DMS114 treated with DMSO at 0.1 percent for 48 hours (cell line): ENCODE measurements at regions not wholly inside any gene's neighbourhood (a gene's known extent, or its start where the extent isn't known, plus 50 kb on each side); places are given as distances from the start of the nearest gene placed in this dataset.

Experiments
- DNase-seq: peaks from one replicate; lab custom pipeline; 2025; ENCODE audit not compliant: unreplicated experiment; lab: John Stamatoyannopoulos, UW

DNA sequence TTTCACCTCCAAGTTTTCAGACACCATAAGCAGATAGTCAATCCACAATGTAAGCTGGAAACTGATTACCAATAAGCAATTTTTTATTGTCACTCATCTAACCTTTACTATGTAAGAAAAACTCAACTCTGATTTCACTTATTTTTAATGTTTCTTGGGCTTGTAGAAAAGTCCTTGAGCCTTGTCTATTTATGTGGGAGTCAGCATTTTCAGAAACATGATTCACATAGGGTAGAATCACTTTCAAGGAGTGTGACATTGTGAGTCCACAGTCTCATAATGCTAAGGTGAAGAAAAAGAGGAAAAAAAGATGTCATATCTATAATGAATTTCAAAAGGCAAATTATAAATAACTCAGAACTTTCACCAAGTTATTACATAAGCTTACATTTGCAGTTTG lies 2167.9 kb upstream of the C9orf72 start:
- no peak for DNase-seq

DNA sequence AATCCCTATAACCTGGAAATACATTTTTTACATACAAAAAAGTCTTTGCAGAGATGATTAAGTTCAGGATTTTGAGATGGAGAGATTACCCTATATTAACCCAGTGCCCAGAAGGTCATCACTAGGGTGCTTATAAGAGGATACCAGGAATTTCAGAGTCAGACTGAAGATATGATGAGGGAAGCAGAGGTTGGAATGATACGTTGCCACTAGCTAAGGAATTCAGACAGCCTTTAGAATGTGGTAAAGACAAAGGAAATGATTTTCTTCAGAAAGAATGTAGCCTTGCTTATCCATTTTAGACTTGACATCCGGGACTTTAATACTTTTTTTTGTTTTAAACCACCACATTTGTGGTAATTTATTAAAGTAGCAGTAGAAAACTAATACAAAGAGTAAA lies 2176.8 kb upstream of the C9orf72 start:
- DNase-seq = no peak

- no peak for DNase-seq
Observed at GRCh38 chr9:29751226-29751625, 2177.9 kb upstream of the C9orf72 start.

DNA sequence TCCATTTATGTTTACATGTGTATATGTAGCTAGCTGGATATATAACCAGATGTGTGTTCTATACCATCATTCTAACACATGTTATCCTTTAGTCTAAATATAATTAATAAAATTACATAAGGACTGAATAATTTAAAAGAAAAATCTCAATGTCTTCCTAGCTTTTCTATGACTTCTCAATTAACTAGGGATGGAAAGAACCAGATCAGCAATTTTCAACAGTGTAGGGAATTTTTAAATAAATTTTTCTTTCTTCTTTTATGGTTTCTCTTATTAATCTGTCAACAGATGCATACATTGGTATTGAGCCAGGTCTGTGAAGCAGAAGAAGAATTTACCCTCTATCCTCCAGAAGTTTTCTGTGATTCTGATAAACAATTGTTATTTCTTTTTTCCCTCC lies 2180.4 kb upstream of the C9orf72 start:
- no peak for DNase-seq

- DNase-seq = no peak
Observed at GRCh38 chr9:29769019-29769418, 2195.7 kb upstream of the C9orf72 start.

DNA sequence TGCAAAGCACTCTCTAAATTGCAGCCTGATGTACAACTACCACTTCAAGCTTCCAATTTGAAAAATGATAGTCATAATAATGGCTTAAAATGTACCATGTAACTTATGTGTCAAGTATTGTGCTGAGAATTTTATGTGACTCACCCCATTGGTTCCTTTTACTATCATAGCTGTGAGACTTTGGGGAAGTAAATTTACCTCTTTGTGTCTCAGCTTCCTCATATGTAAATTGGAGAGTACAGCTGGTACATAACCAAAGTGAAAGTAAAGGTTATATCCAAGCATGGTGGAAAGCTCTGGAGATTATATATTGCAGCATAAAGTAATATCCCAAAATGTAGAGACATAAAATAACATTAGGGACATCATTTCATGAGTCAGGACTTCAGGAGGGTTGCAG lies 2200.4 kb upstream of the C9orf72 start:
- DNase-seq = no peak

GRCh38 chr9:29775491-29775890 lies 2202.2 kb upstream of the C9orf72 start:
- no peak for DNase-seq

GRCh38 chr9:29778281-29778849 lies 2205.1 kb upstream of the C9orf72 start:
- DNase-seq = no peak

DNA sequence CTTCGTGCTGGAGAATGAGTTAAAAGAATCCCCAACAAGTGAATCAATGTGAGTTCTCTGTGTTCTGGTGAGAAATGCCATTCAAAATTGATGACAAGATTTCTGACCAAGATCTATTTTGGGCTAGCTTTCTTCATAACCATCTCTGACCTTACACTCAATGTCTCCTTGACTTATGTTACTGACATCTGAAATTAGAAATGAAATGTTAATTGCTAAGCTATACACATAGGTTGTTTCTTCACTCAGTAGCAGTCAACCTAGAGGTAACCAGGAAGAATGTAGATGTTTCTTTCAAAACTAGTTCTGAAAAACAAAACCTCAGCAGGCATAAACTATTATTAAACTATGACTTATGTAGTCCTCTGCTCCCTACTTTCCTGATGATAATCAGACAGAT lies 2220.7 kb upstream of the C9orf72 start:
- DNase-seq = no peak

DNA sequence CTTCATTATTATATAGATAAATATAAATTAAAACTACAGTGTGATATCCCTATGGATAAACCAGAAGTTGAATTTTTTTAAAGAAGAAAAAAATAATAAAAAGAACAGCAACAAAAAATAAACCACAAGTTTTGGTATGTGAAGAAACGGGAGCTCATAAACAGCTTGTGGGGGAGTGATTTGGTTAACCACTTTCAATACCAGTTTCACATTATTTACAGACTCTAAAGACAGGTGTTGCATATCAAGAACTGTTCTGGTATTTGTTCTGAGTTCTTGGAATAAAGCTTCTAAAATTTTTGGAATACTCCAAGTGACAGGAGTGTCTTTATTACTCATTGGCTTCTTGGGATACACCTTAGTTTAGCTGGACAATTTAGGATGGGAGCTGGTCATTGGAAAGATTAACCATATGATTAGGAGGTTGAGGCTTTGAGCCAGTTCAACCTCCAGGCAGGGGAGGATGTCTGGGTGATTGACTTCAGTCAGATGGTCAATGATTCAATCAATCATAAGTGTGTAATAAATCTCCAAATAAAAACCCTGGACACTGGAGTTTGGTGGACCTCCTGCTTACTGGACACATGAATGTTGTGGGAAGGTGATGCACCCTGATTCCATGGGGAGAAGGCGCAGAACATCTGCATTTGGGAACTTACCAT lies 2223.1 kb upstream of the C9orf72 start:
- DNase-seq = no peak

- DNase-seq = no peak
Observed at GRCh38 chr9:29798599-29798998, 2225.3 kb upstream of the C9orf72 start.

- no peak for DNase-seq
Observed at GRCh38 chr9:29799227-29799626, 2225.9 kb upstream of the C9orf72 start.

DNA sequence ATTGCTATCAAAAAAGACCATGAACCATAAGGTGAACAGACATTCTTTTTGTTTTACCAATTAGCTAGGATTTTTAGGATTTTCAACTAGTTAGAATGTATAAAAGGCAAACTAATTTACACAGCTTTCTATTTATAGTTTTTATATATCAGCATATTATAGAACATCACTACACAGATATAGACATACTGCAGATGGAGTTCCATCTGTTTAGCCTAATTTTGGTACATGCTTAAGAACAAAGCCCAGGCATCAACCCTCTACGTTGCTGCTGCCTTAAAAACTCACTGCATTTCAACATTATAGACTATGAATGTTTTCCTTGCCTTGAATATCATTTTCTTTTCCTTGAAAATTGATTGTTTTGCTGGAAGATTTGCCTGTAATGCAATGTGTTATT lies 2227.5 kb upstream of the C9orf72 start:
- DNase-seq = no peak

DNA sequence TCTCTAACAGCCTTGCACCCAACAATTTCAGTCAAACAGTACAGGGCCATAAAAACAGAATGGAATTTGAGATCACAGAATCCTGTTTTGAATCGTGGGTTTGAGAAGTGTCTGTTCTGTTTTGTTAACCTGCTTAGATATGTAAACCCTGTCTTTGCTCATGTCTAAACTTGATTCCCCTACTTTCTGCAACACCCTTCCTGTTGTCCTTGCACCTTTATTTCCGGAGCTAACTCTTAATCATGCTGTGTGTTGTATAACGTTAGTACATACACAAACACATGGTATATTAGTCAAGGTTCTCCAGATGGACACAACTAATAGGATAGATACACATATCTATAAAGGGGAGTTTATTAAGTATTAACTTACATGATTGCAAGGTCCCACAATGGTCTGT lies 2229.2 kb upstream of the C9orf72 start:
- DNase-seq = no peak

DNA sequence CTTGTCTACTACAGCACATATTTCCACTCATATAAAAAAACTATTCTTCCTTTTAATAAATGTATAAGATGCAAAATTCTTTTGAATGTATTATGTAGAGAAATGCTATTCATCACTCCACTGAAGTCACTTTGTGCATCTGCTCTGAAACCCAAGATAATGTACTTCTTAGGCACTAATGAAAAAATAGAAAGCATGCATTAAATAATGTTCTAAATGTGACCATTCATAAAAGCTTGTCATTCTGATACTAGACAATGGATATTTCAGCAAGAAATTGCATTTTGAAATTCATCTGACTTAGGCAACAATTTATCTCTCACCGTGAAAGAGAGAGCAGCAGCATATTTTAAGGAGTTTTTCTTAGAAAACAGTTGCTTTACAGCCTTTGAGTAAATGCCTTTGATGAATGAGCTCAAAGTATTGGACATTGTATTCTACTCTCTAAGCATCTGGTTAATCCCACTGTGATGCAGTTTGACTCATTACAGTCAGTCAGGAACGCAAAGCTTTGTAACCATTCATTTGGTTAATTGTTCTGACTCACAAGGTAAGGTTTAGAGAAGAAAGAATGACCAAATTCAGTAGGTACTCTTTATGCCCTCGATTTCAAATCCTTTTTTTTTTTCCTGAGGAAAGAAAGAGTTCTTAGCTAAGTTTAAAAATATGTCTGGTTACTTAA lies 2233.8 kb upstream of the C9orf72 start:
- no peak for DNase-seq

GRCh38 chr9:29816954-29817703 lies 2243.8 kb upstream of the C9orf72 start:
- DNase-seq = no peak

- no peak for DNase-seq
Observed at GRCh38 chr9:29822458-29822857, 2249.2 kb upstream of the C9orf72 start.

DNA sequence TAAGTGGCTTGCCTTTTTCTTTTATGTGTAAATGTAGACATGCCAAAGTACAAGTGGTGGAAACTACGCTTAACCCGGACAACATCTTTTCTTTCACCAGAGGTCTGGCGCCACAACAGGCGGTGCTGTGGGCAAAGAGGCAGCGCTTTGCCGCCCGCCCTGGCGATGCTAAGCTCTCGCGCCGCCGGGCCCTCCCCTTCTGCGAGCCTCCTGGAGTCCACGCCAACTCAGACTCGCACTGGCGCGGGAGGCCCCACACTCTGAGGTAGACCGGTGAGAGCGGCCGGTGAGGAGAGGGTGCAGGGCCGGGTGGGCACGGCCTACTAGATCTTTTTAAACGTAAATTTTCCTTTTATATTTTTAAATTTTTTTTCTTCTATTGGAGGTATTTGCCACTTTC lies 2253.1 kb upstream of the C9orf72 start:
- no peak for DNase-seq

DNA sequence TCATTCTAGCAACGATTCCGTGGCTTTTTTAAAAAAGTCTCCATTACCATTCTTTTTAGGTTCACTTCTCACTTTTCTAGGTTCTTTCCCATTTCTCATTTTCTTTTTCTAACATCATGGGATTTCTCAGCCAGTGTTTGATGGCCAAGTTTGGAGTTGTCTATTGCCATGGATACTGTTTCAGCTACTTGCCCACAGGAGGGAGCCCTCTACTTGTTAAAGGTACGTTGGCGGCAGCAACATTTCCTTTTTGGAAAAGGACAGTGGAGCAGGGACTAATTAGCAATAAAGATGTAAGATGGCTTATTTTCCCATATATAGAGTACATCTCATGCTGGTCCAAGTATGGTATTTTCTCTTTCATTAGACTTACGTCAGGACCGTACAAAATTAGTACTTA lies 2257.5 kb upstream of the C9orf72 start:
- peak; percentile 33 for DNase-seq

DNA sequence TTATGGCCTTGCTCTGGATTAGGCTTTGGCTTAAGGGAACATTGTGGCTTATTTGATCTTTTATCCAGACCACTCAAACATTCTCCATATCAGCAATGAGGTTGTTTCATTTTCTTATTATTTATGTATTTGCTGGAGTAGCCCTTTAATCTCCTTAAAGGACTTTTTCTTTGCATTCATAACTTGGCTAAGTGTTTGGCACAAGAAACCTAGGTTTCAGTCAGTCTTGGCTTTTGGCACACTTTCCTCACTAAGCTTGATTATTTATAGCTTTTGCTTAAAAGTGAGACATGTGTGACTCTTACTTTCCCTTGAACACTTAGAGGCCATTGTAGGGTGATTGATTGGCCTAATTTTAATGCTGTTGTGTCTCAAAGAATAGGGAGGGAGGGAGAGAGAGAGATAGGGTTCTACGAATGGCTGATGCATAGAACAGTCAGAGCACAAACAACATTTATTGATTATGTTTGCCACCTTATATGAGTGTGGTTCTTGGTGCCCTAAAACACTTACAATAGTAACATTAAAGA lies 2265.3 kb upstream of the C9orf72 start:
- DNase-seq = no peak

DNA sequence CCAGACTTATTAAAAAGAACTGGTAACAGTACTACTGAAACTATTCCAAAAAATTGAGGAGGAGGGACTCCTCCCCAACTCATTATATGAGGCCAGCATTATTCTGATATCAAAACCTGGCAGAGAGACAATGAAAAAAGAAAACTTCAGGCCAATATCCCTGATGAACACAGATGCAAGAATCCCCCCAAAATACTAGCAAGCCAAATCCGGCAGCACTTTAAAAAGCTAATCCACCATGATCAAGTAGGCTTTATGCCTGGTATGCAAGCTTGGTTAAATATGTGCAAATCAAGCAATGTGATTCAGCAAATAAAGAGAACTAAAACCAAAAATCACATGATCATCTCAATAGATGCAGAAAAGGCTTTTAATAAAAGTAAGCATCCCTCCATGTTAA lies 2271.0 kb upstream of the C9orf72 start:
- DNase-seq = no peak

GRCh38 chr9:29850664-29851063 lies 2277.4 kb upstream of the C9orf72 start:
- DNase-seq = no peak
